Right lobe of liver (tissue), 6 donors: ENCODE measurements at regions not wholly inside any gene's neighbourhood (a gene's known extent, or its start where the extent isn't known, plus 50 kb on each side); places are given as distances from the start of the nearest gene placed in this dataset.

Experiments
- ATAC-seq, 4 donors: fragments of 200-7000 bp; cut with Tn5 transposase; one replicate each; pipeline ENCODE4 v1.9.1; 2020; ENCODE audit warnings: mild to moderate bottlenecking in 4 of 4, moderate library complexity in 4 of 4
- DNase-seq, 3 donors: peaks; one replicate each; pipeline ENCODE4 v3.0.0-alpha.2; 2020
- H3K27ac ChIP-seq, 3 donors: fragments of 200-600 bp; one replicate each; pipeline ENCODE4 v1.8.0; 2022
- H3K27me3 ChIP-seq, 2 donors: fragments of 200-600 bp; one replicate each; pipeline ENCODE4 v1.8.0; 2022
- H3K36me3 ChIP-seq, 4 donors: fragments of 200-600 bp; sonication (generic) in 1 of 4; one replicate each; pipeline versions ENCODE4 v1.5.1 to v1.8.0; 2017 to 2022; ENCODE audit warnings: control low read depth in 1 of 4
- H3K4me1 ChIP-seq, 4 donors: fragments of 200-600 bp; sonication (generic) in 1 of 4; one replicate each; pipeline versions ENCODE4 v1.5.1 to v1.8.0; 2017 to 2022; ENCODE audit warnings: control low read depth in 1 of 4
- H3K4me3 ChIP-seq, 3 donors: fragments of 200-600 bp; one replicate each; pipeline ENCODE4 v1.8.0; 2022
- H3K9me3 ChIP-seq, 4 donors: fragments of 200-600 bp; sonication (generic) in 1 of 4; one replicate each; pipeline versions ENCODE4 v1.5.1 to v1.8.0; 2017 to 2022; ENCODE audit warnings: control low read depth in 1 of 4
- CTCF ChIP-seq, 4 donors: fragments of 200-600 bp in 3 of 4; fragments of 450-650 bp in 1 of 4; IDR thresholded peaks; one replicate each; pipeline versions ENCODE4 v1.5.1 to v1.8.0; 2016 to 2022; ENCODE audit warnings: antibody characterized with exemption in 4 of 4, mild to moderate bottlenecking in 2 of 4
- POLR2A ChIP-seq: fragments of 450-650 bp; IDR thresholded peaks from one replicate; pipeline ENCODE4 v1.6.1; 2017; ENCODE audit warnings: antibody characterized with exemption, mild to moderate bottlenecking
- WGBS: methylation state at CpG from one replicate; pipeline ENCODE4 v1.1.6; 2018; ENCODE audit warnings: low coverage, low lambda C conversion rate; ENCODE audit not compliant: insufficient coverage; ENCODE audit errors: missing lambda C conversion rate; 5-methylcytosine and 5-hydroxymethylcytosine counted together
- intact Hi-C, 2 donors: fragments of 100-400 bp; cut with DNase I; formaldehyde crosslinking; loops; one replicate each; pipeline versions ENCODE4 v1.11.2 to v1.14.1; 2022
- donor health status: DM: no; HTN: yes; CAD: no.
- donor health status: DM: no; HTN: no; CAD: no.
- donor health status: DM: no; HTN: no; CAD: no.
- donor health status: DM: no; HTN: yes; CAD: no.
- donor health status: DM: no; HTN: yes; CAD: no.

- H3K9me3 ChIP-seq, result no peaks in the 10 kb centered on the region
- peaks cover 0 to 10% (median 3%) of the 10 kb centered on the region in 4 donors for H3K4me1 ChIP-seq
- H3K4me3 ChIP-seq, result no peak overlapping the region
- intact Hi-C loops, result no loop called here
- DNase-seq (peak in 1 of 3 donors; percentile 39), ATAC-seq (peak; percentile 47 to 69 (median 58))
- H3K27ac ChIP-seq, result no peak overlapping the region
- TF ChIP-seq CTCF (IDR thresholded peaks at IDR 0.05), result no peak
- no peaks in the 10 kb centered on the region for H3K36me3 ChIP-seq
- WGBS, result 29% methylated on average over 3 of the region's 3 CpGs
- H3K27me3 ChIP-seq, result no peaks in the 10 kb centered on the region
Observed at GRCh38 chr11:45090607-45091006, 55.8 kb upstream of the PRDM11 start.

- peak in 1 of 3 donors; percentile 37 for DNase-seq
- H3K4me3 ChIP-seq, result no peak overlapping the region
- H3K36me3 ChIP-seq, result no peaks in the 10 kb centered on the region
- H3K4me1 ChIP-seq, result peaks cover 0 to 10% (median 3%) of the 10 kb centered on the region in 4 donors
- H3K9me3 ChIP-seq, result no peaks in the 10 kb centered on the region
- H3K27me3 ChIP-seq, result no peaks in the 10 kb centered on the region
- no peak overlapping the region for H3K27ac ChIP-seq
- intact Hi-C loops, result no loop called here
- TF ChIP-seq POLR2A (no peak), CTCF (IDR thresholded peaks at IDR 0.05) (no peak)
- WGBS, result 73% methylated on average over 4 of the region's 11 CpGs
- peak in 1 of 4 donors; percentile 13 for ATAC-seq
Observed at GRCh38 chr11:45091563-45092403, 54.7 kb upstream of the PRDM11 start.

- TF ChIP-seq CTCF (IDR thresholded peaks at IDR 0.05) (no peak), POLR2A (no peak)
- peak in 1 of 3 donors; percentile 11 for DNase-seq
- Histone ChIP-seq H3K27ac (no peak overlapping the region), H3K27me3 (no peaks in the 10 kb centered on the region), H3K4me3 (no peak overlapping the region), H3K4me1 (peaks cover 0 to 10% (median 3%) of the 10 kb centered on the region in 4 donors), H3K36me3 (no peaks in the 10 kb centered on the region), H3K9me3 (no peaks in the 10 kb centered on the region)
- intact Hi-C loops, result no loop called here
- 63% methylated on average over 5 of the region's 5 CpGs for WGBS
- ATAC-seq, result no peak
Observed at GRCh38 chr11:45092404-45092785, 54.0 kb upstream of the PRDM11 start.

GRCh38 chr11:45092901-45093760, 53.3 kb upstream of the PRDM11 start:
- ATAC-seq, result no peak
- WGBS, result 47% methylated on average over 6 of the region's 15 CpGs
- Histone ChIP-seq H3K4me3 (no peak overlapping the region), H3K27me3 (no peaks in the 10 kb centered on the region), H3K4me1 (peaks cover 0 to 10% (median 3%) of the 10 kb centered on the region in 4 donors), H3K27ac (no peak overlapping the region), H3K9me3 (no peaks in the 10 kb centered on the region), H3K36me3 (no peaks in the 10 kb centered on the region)
- TF ChIP-seq POLR2A (no peak), CTCF (IDR thresholded peaks at IDR 0.05) (no peak)
- peak in 1 of 3 donors; percentile 33 for DNase-seq
- intact Hi-C loops, result no loop called here
